ENCODE measurements at regions not wholly inside any gene's neighbourhood (a gene's known extent, or its start where the extent isn't known, plus 50 kb on each side); places are given as distances from the start of the nearest gene placed in this dataset.

DNA sequence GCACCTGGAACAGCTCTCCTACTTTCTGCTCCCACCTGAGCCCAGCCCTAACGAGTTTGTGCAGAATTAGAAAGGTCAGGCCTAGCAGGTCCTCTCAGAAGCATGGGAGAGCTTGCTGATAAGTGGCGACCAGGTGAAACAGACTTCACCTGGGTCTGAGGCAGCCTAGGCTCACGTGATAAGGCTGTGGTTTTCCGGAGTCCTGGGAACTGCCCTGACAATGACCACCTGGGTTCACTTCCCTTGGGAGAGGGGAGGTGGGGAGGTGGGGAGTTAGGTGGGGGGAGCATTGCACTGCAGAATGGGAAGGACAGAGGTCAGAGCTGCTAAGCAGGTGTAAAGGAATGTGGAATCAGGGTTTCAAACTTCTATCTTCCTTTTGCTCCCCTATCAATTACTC, 152.9 kb upstream of the MAP1B start:
- FAIRE-seq = no peak

DNA sequence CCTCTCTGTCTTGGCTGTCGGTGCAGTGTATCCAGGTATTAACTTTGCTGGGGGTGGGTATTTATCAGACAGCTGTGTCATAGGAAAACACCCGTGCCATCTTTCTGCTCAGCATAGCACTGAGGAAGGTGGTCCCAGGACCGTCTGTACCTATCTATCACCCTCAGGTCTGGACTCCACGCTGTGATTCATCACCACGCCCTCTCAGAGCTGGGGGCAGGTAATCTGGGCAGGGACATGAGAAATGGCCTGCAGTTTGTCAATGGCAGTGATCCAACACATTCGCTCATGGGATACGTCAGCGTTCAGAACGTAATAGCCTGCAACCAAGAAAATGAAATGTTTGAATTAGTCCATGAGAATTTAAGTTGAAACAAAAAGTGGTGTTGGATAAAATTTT, 151.6 kb upstream of the MAP1B start:
- FAIRE-seq = no peak

DNA sequence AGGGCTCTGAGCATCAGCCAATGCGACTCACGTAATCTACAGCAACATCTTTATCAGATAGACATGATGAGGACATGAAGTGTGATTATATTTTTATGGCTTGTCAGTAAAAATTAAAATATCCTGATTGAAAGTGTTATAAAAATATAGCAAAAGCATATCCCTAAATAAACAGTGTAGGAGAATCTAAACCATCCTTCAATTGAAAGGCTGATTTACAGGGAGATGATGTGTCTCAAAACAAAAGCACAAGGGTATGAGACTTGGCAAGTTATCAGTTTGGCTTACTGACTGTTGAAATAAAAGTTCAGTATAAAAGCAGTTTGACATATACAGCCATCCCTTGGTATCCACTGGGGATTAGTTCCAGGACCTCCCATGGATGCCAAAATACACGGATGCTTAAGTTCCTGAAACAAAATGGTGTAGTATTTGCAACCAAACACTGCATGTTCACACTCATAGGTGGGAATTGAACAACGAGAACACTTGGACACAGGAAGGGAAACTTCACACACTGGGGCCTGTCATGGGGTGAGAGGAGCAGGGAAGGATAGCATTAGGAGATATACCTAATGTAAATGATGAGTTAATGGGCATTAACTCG, 149.9 kb upstream of the MAP1B start:
- no peak for FAIRE-seq

DNA sequence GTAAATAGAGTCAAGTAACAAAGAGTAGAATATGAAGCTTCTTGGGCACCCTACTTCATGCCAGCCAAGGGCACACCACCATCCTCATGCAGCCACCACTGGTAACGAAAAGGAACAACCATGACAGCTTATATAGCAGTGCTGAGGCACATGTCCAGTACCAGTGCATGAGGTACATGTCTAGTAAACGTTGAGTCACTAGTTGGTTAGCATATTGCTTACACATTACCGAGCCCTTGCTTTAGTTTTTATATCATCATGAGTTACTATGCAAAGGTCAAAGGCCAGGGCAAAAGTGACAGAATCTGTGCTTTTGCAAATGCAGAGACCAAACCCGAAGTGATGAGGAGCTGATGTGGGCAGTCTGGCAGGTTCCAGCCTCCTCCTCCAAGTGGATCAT, 147.1 kb upstream of the MAP1B start:
- FAIRE-seq = no peak

GRCh38 chr5:71961786-71962185, 145.5 kb upstream of the MAP1B start:
- FAIRE-seq = no peak

DNA sequence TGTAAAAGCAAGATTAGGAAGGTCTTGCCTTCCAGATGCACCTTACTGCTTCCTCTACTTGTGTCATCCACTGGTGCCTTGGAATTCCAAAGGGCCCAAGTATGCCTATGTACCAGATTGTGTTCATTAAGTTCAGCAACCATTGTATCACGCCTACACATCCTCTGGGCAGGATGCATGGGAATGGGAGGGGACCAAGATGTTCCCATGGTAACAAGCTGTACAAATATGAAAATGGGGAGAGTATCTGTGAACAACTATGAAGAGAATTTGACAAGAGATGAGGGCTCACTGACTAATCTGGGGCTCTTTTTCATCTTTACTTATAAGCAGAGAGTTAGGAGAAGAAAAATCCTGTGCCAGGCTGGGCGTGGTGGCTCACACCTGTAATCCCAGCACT, 137.8 kb upstream of the MAP1B start:
- FAIRE-seq = no peak

DNA sequence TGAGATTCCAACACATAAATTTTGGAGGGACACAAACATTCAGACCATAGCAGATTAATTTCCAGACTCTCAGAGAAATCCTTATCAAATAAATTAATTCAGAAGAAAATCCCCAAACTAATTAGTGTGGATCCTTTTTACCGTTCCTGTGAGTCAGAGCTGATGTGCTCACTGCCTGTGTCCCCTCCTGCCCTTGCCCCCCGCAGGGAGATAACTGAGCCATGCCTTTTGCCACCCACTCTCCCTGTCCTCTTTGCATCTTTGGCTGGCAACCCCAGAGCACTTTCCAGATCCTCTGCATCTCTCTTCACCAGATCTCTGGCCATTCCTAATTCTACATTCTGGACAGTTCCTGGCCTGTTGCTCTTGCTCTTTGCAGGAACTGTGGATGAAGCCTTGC, 135.4 kb upstream of the MAP1B start:
- no peak for FAIRE-seq

GRCh38 chr5:71972777-71973473, 134.3 kb upstream of the MAP1B start:
- FAIRE-seq = no peak

- FAIRE-seq = no peak
These were observed 133.7 kb upstream of the MAP1B start for GRCh38 chr5:71973563-71973962.

GRCh38 chr5:71974165-71974564, 133.1 kb upstream of the MAP1B start:
- FAIRE-seq = no peak

DNA sequence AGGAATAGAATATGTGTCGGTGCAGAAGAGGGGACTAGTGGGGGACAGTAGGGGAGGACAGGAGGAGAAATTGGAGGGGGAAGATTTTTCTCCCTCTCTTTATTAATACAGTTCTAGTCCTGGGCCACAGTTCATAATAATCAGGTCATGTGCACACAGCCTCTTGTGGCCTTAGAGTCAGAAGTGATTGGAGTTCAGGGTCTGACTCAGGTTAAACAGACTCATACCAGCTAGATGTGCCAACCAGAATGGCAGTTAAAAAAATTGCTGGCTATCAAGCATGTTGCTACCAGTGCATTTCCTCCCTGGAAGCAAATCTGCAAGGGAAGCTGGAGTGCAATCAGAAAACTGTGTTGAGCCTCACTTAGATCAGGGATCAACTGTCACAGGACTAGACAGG, 132.7 kb upstream of the MAP1B start:
- no peak for FAIRE-seq

DNA sequence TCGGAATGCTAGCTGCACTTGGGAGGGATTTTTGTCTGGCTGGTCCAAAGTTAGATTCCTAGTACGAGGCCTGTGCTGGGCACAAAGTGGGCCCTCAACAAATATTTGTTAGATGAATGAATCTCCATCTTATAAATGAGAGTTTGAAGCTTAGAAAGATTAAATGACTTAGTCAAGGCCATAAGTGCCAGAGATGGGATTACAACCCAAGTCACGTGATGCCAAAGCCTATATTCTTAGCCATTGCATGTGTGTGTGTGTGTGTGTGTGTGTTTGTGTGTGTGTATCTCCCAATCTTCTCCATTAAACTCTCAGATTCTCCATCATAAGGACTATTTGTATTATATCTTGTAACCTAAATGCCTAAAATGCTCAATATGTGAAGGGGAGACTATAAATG, 130.8 kb upstream of the MAP1B start:
- FAIRE-seq = no peak

- FAIRE-seq = no peak
These were observed 130.0 kb upstream of the MAP1B start for GRCh38 chr5:71977311-71977710.

DNA sequence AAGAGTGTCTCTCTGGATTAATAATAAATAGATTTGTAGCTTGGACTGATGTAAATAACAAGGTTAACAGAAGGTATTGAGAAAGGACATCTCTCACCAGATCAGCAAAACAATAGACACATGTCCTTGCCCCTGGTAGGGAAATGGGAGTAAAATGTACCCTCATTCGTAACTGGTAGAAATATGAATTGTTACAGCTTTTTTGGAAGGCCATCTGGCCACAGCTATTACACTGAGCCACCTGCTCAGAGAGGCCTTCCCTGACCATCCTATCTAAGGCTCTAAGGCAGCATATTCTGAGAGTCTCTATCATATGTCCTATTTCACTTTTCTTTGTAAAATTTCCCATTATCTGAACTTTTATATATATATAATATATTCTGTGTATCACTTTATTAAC, 129.1 kb upstream of the MAP1B start:
- FAIRE-seq = no peak

- FAIRE-seq = no peak
These were observed 124.4 kb upstream of the MAP1B start for GRCh38 chr5:71982717-71983395.

DNA sequence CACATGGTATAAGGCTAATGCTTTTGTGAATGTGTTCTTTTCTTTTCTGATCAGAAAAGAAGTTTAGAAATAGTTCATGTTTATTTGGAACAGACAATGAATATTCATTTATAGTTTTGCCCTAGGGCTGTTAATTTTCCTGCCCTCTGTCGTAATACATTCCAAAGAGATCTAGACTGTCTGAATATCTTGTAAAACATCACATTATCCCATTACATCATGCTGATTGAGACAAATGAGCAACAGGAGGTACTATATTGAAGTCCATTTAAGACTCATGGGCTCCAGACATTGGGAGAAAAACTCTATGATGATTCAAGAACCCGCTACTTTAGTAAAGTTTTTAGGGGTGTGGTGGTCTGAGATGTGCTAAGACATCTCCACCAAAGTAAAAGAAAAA, 121.2 kb upstream of the MAP1B start:
- FAIRE-seq = no peak

DNA sequence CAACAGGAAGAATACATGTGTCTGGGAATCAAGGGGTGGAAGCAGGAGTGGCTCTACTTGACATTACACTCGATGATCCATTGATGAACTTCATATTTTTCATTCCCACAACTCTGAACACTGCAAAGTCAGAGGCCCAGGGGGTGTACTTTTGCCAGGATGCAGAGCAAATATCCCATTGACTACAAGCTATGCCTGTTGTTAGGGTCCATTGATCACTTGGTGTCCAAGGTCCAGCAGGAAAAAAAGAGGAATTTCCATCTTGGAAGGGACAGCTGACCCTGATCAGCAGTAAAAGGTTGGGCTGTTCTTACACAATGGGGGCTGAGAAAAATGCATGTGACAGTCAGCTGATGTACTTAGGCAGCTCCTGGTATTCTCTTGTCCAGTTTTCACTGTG, 118.5 kb upstream of the MAP1B start:
- FAIRE-seq = no peak

GRCh38 chr5:71993600-71993999, 113.7 kb upstream of the MAP1B start:
- no peak for FAIRE-seq

DNA sequence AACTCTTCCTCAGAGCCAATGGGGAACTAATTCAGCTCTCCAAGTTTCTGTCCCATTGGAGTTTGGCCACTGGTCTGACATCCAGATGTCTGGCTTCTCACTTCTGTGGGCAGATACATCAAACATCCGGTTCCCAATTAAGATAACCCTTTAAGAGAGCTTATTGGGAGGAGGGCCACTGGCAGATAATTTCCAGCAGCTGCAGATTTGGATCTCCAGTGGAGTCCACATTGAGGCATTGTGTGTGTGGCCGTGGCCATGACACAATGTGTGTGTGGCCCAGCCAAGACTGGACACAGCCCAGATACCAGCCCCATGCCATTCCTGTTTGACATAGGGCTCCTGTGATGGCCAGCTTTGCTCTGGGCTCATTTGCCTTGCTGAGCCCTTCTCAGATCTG, 110.5 kb upstream of the MAP1B start:
- no peak for FAIRE-seq

DNA sequence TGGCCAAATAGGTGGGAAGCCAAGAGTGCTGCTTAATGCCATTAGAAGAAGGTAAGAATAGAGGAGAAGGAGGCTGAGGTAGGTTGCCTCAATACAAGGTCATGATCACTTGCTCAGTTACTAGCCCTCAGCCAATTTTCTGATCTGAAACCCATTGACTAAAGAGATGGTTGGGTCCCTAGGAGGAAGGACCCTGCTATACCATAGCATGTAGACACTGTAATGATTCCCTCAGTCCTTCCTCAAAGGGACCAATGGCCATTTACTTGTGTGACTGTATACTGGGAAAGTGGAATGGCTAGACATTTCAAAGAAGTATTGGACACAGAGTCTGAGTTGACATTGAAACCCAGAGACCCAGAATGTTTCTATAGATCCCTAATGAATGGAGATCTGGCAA, 108.5 kb upstream of the MAP1B start:
- no peak for FAIRE-seq

- FAIRE-seq = no peak
These were observed 106.6 kb upstream of the MAP1B start for GRCh38 chr5:72000707-72001106.

- no peak for FAIRE-seq
These were observed 101.6 kb upstream of the MAP1B start for GRCh38 chr5:72005671-72006070.

DNA sequence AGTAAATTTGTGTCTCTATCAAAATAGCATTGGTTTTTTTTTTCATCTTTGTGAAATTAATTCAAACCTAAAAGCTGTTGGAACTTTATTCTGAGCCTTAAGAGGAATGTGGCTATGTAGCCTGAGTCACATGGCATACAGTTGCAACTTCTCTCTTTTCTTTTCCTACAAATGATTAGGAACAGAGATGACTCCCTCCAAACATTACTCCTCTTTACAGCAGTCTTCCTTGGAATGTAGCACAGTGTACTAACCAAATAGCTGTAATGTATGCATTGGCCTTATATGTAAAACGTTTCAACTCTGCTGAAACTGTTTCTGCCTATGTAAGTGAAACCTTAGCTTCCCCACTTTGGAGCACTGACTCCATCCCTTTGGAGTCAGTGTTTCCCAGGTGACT, 100.9 kb upstream of the MAP1B start:
- FAIRE-seq = no peak

- no peak for FAIRE-seq
These were observed 99.8 kb upstream of the MAP1B start for GRCh38 chr5:72007336-72008111.
